ENCODE measurements at regions not wholly inside any gene's neighbourhood (a gene's known extent, or its start where the extent isn't known, plus 50 kb on each side); places are given as distances from the start of the nearest gene placed in this dataset.

GRCh38 chr6:113540466-113540865 lies 316.7 kb upstream of the MARCKS start:
- no peak for DNase-seq

GRCh38 chr6:113551168-113551567 lies 306.0 kb upstream of the MARCKS start:
- no peak for DNase-seq

GRCh38 chr6:113556775-113557174 lies 300.4 kb upstream of the MARCKS start:
- no peak for DNase-seq

GRCh38 chr6:113558431-113558830 lies 298.7 kb upstream of the MARCKS start:
- DNase-seq, result no peak

- no peak for DNase-seq
Observed at GRCh38 chr6:113558966-113559365, 298.2 kb upstream of the MARCKS start.

GRCh38 chr6:113560376-113560775 lies 296.8 kb upstream of the MARCKS start:
- DNase-seq, result no peak

- DNase-seq, result no peak
Observed at GRCh38 chr6:113560908-113561307, 296.2 kb upstream of the MARCKS start.

- DNase-seq, result no peak
Observed at GRCh38 chr6:113562248-113562647, 294.9 kb upstream of the MARCKS start.

- DNase-seq, result peak; percentile 15 to 92 (median 73)
Observed at GRCh38 chr6:113564371-113565171, 292.6 kb upstream of the MARCKS start.

- peak in 1 of 56 donors; percentile 41 for DNase-seq
Observed at GRCh38 chr6:113565306-113565705, 291.8 kb upstream of the MARCKS start.

GRCh38 chr6:113570161-113570560 lies 287.0 kb upstream of the MARCKS start:
- no peak for DNase-seq

GRCh38 chr6:113570641-113571040 lies 286.5 kb upstream of the MARCKS start:
- DNase-seq, result no peak

GRCh38 chr6:113574147-113574546 lies 283.0 kb upstream of the MARCKS start:
- DNase-seq, result no peak

GRCh38 chr6:113576310-113576709 lies 280.8 kb upstream of the MARCKS start:
- DNase-seq, result no peak

GRCh38 chr6:113578691-113579090 lies 278.5 kb upstream of the MARCKS start:
- DNase-seq, result no peak

GRCh38 chr6:113584767-113585166 lies 272.4 kb upstream of the MARCKS start:
- no peak for DNase-seq

GRCh38 chr6:113585246-113585645 lies 271.9 kb upstream of the MARCKS start:
- DNase-seq, result no peak

GRCh38 chr6:113586413-113587077 lies 270.6 kb upstream of the MARCKS start:
- DNase-seq, result no peak

GRCh38 chr6:113587078-113587699 lies 270.0 kb upstream of the MARCKS start:
- DNase-seq, result peak in 21 of 56 donors; percentile 3 to 53 (median 17)

- DNase-seq, result no peak
Observed at GRCh38 chr6:113588646-113589045, 268.5 kb upstream of the MARCKS start.

- DNase-seq, result no peak
Observed at GRCh38 chr6:113591896-113592827, 265.0 kb upstream of the MARCKS start.
